Liver (tissue), 8 donors: ENCODE measurements at regions not wholly inside any gene's neighbourhood (a gene's known extent, or its start where the extent isn't known, plus 50 kb on each side); places are given as distances from the start of the nearest gene placed in this dataset.

Experiments used
- DNase-seq: peaks from one replicate; pipeline ENCODE4 v3.0.0-alpha.2; 2017; ENCODE audit warnings: low spot score
- H3K27ac ChIP-seq, 2 donors: one replicate each; pipeline ENCODE4 v1.7.0; 2013; ENCODE audit warnings: inconsistent platforms in 2 of 2, low read length in 2 of 2, control low read depth in 1 of 2, low read depth in 1 of 2, mild to moderate bottlenecking in 1 of 2
- H3K27me3 ChIP-seq, 4 donors: one replicate each; pipeline versions ENCODE4 v1.6.1 to v1.7.0; 2013; ENCODE audit warnings: low read length in 3 of 4, inconsistent platforms in 1 of 4, mild to moderate bottlenecking in 1 of 4, moderate library complexity in 1 of 4; ENCODE audit not compliant: control insufficient read depth in 4 of 4, insufficient read depth in 4 of 4
- H3K36me3 ChIP-seq, 4 donors: one replicate each; pipeline versions ENCODE4 v1.6.1 to v1.7.0; 2013; ENCODE audit warnings: low read length in 3 of 4, mild to moderate bottlenecking in 3 of 4, low read depth in 1 of 4, moderate library complexity in 1 of 4; ENCODE audit not compliant: control insufficient read depth in 4 of 4, insufficient read depth in 3 of 4
- H3K4me1 ChIP-seq, 4 donors: one replicate each; pipeline versions ENCODE4 v1.6.1 to v1.7.0; 2013; ENCODE audit warnings: low read length in 3 of 4, mild to moderate bottlenecking in 3 of 4, moderate library complexity in 1 of 4; ENCODE audit not compliant: control insufficient read depth in 4 of 4, insufficient read depth in 4 of 4
- H3K4me3 ChIP-seq, 3 donors: one replicate each; pipeline versions ENCODE4 v1.6.1 to v1.7.0; 2013; ENCODE audit warnings: low read length in 3 of 3, control low read depth in 1 of 3, low read depth in 1 of 3, mild to moderate bottlenecking in 1 of 3
- H3K9ac ChIP-seq, 2 donors: one replicate each; pipeline ENCODE4 v1.7.0; 2013; ENCODE audit warnings: low read length in 2 of 2, mild to moderate bottlenecking in 2 of 2, moderate library complexity in 2 of 2, control low read depth in 1 of 2, low read depth in 1 of 2
- H3K9me3 ChIP-seq, 4 donors: one replicate each; pipeline versions ENCODE4 v1.6.1 to v1.7.0; 2013; ENCODE audit warnings: low read length in 3 of 4; ENCODE audit not compliant: control insufficient read depth in 4 of 4
- CTCF ChIP-seq: fragments of 150-350 bp; IDR thresholded peaks from 2 replicates; pipeline ENCODE4 v1.5.1; 2017; ENCODE audit warnings: improper control_type of control experiment, low read depth, low read length; ENCODE audit not compliant: missing input control
- FOXA1 ChIP-seq: IDR thresholded peaks from 2 replicates; pipeline ENCODE4 v1.6.1; 2016; ENCODE audit warnings: antibody characterized with exemption
- FOXA2 ChIP-seq: IDR thresholded peaks from 2 replicates; pipeline ENCODE4 v1.6.1; 2016; ENCODE audit warnings: antibody characterized with exemption
- GABPA ChIP-seq, 2 donors: IDR thresholded peaks in 1 of 2; conservative IDR thresholded peaks in 1 of 2; 2 replicates each; pipeline ENCODE4 v1.6.1; 2016; ENCODE audit warnings: antibody characterized with exemption in 2 of 2, mild to moderate bottlenecking in 1 of 2, moderate library complexity in 1 of 2
- HNF4A ChIP-seq, 2 donors: conservative IDR thresholded peaks; 2 replicates each; pipeline ENCODE4 v1.6.1; 2016; ENCODE audit warnings: antibody characterized with exemption in 2 of 2, mild to moderate bottlenecking in 2 of 2
- HNF4G ChIP-seq: IDR thresholded peaks from 2 replicates; pipeline ENCODE4 v1.6.1; 2016; ENCODE audit warnings: antibody characterized with exemption
- JUND ChIP-seq, 2 donors: IDR thresholded peaks; 2 replicates each; pipeline ENCODE4 v1.6.1; 2016; ENCODE audit warnings: antibody characterized with exemption in 2 of 2
- RAD21 ChIP-seq, 2 donors: IDR thresholded peaks; 2 replicates each; pipeline ENCODE4 v1.6.1; 2016; ENCODE audit warnings: antibody characterized with exemption in 2 of 2, mild to moderate bottlenecking in 2 of 2
- RXRA ChIP-seq, 2 donors: IDR thresholded peaks; 2 replicates each; pipeline ENCODE4 v1.6.1; 2017 to 2018; ENCODE audit warnings: antibody characterized with exemption in 2 of 2, mild to moderate bottlenecking in 1 of 2
- SP1 ChIP-seq: IDR thresholded peaks from 2 replicates; pipeline ENCODE4 v1.6.1; 2018; ENCODE audit warnings: antibody characterized with exemption, mild to moderate bottlenecking
- YY1 ChIP-seq: IDR thresholded peaks from 2 replicates; pipeline ENCODE4 v1.6.1; 2016; ENCODE audit warnings: antibody characterized with exemption, mild to moderate bottlenecking
- WGBS: extraction: QIAGEN DNeasy Blood & Tissue Kit; methylation state at CpG from one replicate; pipeline ENCODE4 v1.1.7; 2013; 5-methylcytosine and 5-hydroxymethylcytosine counted together
- TF ChIP-seq, protein P1 (sequence below): IDR thresholded peaks from 2 replicates; pipeline ENCODE4 v1.6.1; 2016; ENCODE audit warnings: antibody characterized with exemption
- TF ChIP-seq, protein P2 (sequence below): IDR thresholded peaks from 2 replicates; pipeline ENCODE4 v1.6.1; 2016; ENCODE audit warnings: antibody characterized with exemption
- TF ChIP-seq, protein P3 (sequence below): IDR thresholded peaks from 2 replicates; pipeline ENCODE4 v1.6.1; 2016; ENCODE audit warnings: antibody characterized with exemption, mild to moderate bottlenecking
- donor health status: healthy.
- donor health status: healthy.
- donor health status: healthy.
- donor health status: healthy.
- donor health status: healthy.

- no peak for TF ChIP-seq CTCF
- TF ChIP-seq SP1 = no peak
- no peak for TF ChIP-seq RXRA (IDR thresholded peaks at IDR 0.05)
- TF ChIP-seq YY1 = no peak
- TF ChIP-seq HNF4G = no peak
- no peak for TF ChIP-seq FOXA2
These were observed 102.1 kb downstream of the ASB9 start (continued) for GRCh38 chrX:15167826-15168225.

- WGBS = 78% methylated on average over 4 of the region's 4 CpGs
- H3K27ac ChIP-seq = no peak overlapping the region
- DNase-seq = no peak
- no peaks in the 10 kb centered on the region for H3K9me3 ChIP-seq
- H3K4me1 ChIP-seq = no peaks in the 10 kb centered on the region
- TF ChIP-seq, protein P1, sequence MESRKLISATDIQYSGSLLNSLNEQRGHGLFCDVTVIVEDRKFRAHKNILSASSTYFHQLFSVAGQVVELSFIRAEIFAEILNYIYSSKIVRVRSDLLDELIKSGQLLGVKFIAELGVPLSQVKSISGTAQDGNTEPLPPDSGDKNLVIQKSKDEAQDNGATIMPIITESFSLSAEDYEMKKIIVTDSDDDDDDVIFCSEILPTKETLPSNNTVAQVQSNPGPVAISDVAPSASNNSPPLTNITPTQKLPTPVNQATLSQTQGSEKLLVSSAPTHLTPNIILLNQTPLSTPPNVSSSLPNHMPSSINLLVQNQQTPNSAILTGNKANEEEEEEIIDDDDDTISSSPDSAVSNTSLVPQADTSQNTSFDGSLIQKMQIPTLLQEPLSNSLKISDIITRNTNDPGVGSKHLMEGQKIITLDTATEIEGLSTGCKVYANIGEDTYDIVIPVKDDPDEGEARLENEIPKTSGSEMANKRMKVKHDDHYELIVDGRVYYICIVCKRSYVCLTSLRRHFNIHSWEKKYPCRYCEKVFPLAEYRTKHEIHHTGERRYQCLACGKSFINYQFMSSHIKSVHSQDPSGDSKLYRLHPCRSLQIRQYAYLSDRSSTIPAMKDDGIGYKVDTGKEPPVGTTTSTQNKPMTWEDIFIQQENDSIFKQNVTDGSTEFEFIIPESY = no peak
- H3K9ac ChIP-seq = no peak overlapping the region
- no peak overlapping the region for H3K4me3 ChIP-seq
- H3K36me3 ChIP-seq = no peaks in the 10 kb centered on the region
- H3K27me3 ChIP-seq = peaks cover 0 to 3% (median 0%) of the 10 kb centered on the region in 4 donors
These were observed 104.1 kb downstream of the ASB9 start for GRCh38 chrX:15165832-15166231.

DNA sequence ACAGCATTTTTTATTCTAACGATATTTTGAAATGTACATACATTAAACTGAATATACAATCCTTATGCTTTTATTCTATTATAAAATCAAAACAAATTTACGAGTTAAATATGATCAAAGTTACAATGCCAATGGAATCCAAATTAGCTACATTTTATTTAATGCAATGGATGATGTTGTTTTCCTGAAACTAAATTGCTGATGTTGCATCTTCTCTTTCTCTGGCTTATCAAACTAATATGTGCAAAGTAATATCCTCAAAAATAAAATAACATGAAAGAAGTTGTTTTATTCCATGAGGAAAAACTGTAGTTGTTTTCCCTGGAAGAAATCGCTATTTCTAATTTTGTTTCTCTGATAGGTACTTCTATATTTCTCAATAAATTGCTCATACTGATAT is 106.8 kb downstream of the ASB9 start:
- TF ChIP-seq JUND (IDR thresholded peaks at IDR 0.05) (no peak), GABPA (IDR thresholded peaks at IDR 0.05 in 1 of 2, conservative IDR thresholded peaks at IDR 0.05 in 1 of 2) (no peak), YY1 (no peak), HNF4A (conservative IDR thresholded peaks at IDR 0.05) (no peak), FOXA2 (no peak), HNF4G (no peak), RAD21 (IDR thresholded peaks at IDR 0.05) (no peak), FOXA1 (no peak)
- TF ChIP-seq, protein P2, sequence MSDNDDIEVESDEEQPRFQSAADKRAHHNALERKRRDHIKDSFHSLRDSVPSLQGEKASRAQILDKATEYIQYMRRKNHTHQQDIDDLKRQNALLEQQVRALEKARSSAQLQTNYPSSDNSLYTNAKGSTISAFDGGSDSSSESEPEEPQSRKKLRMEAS = no peak
- Histone ChIP-seq H3K36me3 (no peaks in the 10 kb centered on the region), H3K9ac (no peak overlapping the region), H3K27ac (no peak overlapping the region), H3K27me3 (peaks cover 0 to 3% (median 0%) of the 10 kb centered on the region in 4 donors), H3K9me3 (no peaks in the 10 kb centered on the region), H3K4me1 (no peaks in the 10 kb centered on the region), H3K4me3 (no peak overlapping the region)
- WGBS = 85% methylated on average over 3 of the region's 3 CpGs
- no peak for DNase-seq

- Histone ChIP-seq H3K27me3 (no peaks in the 10 kb centered on the region), H3K36me3 (no peaks in the 10 kb centered on the region), H3K9me3 (no peaks in the 10 kb centered on the region), H3K4me1 (no peaks in the 10 kb centered on the region), H3K9ac (no peak overlapping the region), H3K4me3 (no peak overlapping the region), H3K27ac (no peak overlapping the region)
- 67% methylated on average over 5 of the region's 5 CpGs for WGBS
- no peak for DNase-seq
- TF ChIP-seq, protein P3, sequence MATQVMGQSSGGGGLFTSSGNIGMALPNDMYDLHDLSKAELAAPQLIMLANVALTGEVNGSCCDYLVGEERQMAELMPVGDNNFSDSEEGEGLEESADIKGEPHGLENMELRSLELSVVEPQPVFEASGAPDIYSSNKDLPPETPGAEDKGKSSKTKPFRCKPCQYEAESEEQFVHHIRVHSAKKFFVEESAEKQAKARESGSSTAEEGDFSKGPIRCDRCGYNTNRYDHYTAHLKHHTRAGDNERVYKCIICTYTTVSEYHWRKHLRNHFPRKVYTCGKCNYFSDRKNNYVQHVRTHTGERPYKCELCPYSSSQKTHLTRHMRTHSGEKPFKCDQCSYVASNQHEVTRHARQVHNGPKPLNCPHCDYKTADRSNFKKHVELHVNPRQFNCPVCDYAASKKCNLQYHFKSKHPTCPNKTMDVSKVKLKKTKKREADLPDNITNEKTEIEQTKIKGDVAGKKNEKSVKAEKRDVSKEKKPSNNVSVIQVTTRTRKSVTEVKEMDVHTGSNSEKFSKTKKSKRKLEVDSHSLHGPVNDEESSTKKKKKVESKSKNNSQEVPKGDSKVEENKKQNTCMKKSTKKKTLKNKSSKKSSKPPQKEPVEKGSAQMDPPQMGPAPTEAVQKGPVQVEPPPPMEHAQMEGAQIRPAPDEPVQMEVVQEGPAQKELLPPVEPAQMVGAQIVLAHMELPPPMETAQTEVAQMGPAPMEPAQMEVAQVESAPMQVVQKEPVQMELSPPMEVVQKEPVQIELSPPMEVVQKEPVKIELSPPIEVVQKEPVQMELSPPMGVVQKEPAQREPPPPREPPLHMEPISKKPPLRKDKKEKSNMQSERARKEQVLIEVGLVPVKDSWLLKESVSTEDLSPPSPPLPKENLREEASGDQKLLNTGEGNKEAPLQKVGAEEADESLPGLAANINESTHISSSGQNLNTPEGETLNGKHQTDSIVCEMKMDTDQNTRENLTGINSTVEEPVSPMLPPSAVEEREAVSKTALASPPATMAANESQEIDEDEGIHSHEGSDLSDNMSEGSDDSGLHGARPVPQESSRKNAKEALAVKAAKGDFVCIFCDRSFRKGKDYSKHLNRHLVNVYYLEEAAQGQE = no peak
- no peak for TF ChIP-seq RAD21 (IDR thresholded peaks at IDR 0.05)
- TF ChIP-seq HNF4A (conservative IDR thresholded peaks at IDR 0.05) = no peak
- TF ChIP-seq YY1 = no peak
- no peak for TF ChIP-seq JUND (IDR thresholded peaks at IDR 0.05)
These were observed 109.3 kb downstream of the ASB9 start for GRCh38 chrX:15160558-15161095.
